Heart right ventricle (tissue), 16 donors: ENCODE measurements at regions not wholly inside any gene's neighbourhood (a gene's known extent, or its start where the extent isn't known, plus 50 kb on each side); places are given as distances from the start of the nearest gene placed in this dataset.

Experiments used
- ATAC-seq, 8 donors: fragments of 200-7000 bp; cut with Tn5 transposase; one replicate each; pipeline ENCODE4 v1.9.1; 2020; ENCODE audit warnings: mild to moderate bottlenecking in 8 of 8, moderate library complexity in 8 of 8, moderate number of reproducible peaks in 1 of 8
- DNase-seq, 2 donors: peaks; one replicate each; pipeline ENCODE4 v3.0.0-alpha.2; 2020
- H3K27ac ChIP-seq, 10 donors: fragments of 200-600 bp; sonication (generic) in 2 of 10; one replicate each; pipeline versions ENCODE4 v1.5.0 to v1.8.0; 2020 to 2022; ENCODE audit warnings: mild to moderate bottlenecking in 3 of 10
- H3K27me3 ChIP-seq, 7 donors: fragments of 200-600 bp; one replicate each; pipeline ENCODE4 v1.8.0; 2021 to 2022; ENCODE audit warnings: mild to moderate bottlenecking in 2 of 7
- H3K36me3 ChIP-seq, 9 donors: fragments of 200-600 bp; sonication (generic) in 1 of 9; one replicate each; pipeline versions ENCODE4 v1.5.0 to v1.8.0; 2020 to 2022; ENCODE audit warnings: mild to moderate bottlenecking in 2 of 9
- H3K4me1 ChIP-seq, 9 donors: fragments of 200-600 bp; sonication (generic) in 1 of 9; one replicate each; pipeline versions ENCODE4 v1.5.0 to v1.8.0; 2020 to 2022; ENCODE audit warnings: mild to moderate bottlenecking in 4 of 9
- H3K4me3 ChIP-seq, 10 donors: fragments of 200-600 bp; sonication (generic) in 2 of 10; one replicate each; pipeline versions ENCODE4 v1.5.0 to v1.8.0; 2020 to 2022; ENCODE audit warnings: mild to moderate bottlenecking in 7 of 10, moderate library complexity in 2 of 10
- H3K9me3 ChIP-seq, 11 donors: fragments of 200-600 bp in 10 of 11; sonication (generic) in 2 of 11; one replicate each; pipeline versions ENCODE4 v1.5.0 to v1.8.0; 2013 to 2022; ENCODE audit warnings: mild to moderate bottlenecking in 2 of 11, control low read depth in 1 of 11, moderate library complexity in 1 of 11
- WGBS, 2 donors: extraction: QIAGEN DNeasy Blood & Tissue Kit; methylation state at CpG; one replicate each; pipeline ENCODE4 v1.1.7; 2013; ENCODE audit warnings: inconsistent platforms in 1 of 2; 5-methylcytosine and 5-hydroxymethylcytosine counted together
- intact Hi-C, 10 donors: fragments of 100-400 bp; cut with DNase I; formaldehyde crosslinking; loops; one replicate each; pipeline versions ENCODE4 v1.11.1 to v1.14.2; 2022
- TF ChIP-seq, protein P1 (sequence below), 9 donors: fragments of 200-600 bp; sonication (generic) in 2 of 9; IDR thresholded peaks; one replicate each; pipeline versions ENCODE4 v1.5.0 to v1.8.0; 2021 to 2022; ENCODE audit warnings: antibody characterized with exemption in 9 of 9, mild to moderate bottlenecking in 5 of 9, moderate library complexity in 1 of 9
- donor health status: Arrhythmogenic right ventricular cardiomyopathy.
- donor health status: ischemic (EF 13 %, LVEDD 7.1; RV severe dilation, severe dysfunction).
- donor health status: healthy with polysubstance abuse.
- donor health status: DM: no; HTN: yes; CAD: no.
- donor health status: DM: no; HTN: no; CAD: no.
- donor health status: ischemic (EF 25% LVEDD 6.9; RV normal size, moderate dysfunction).
- donor health status: ischemic (EF 25% LVEDD 5.7; RV mildly dilated, moderate dysfunction).
- donor health status: healthy.
- donor health status: DM: yes; HTN: yes; CAD: no.
- donor health status: Ischemic cardiomyopathy.
- donor health status: ischemic (EF 35%, LVEDD 5.7; RV mildly dilated, moderate dysfunction).
- donor health status: nonischemic (EF 11% LVEDD 7.7; RV severe dilation, severe dysfunction).
- donor health status: DM: yes; HTN: yes; CAD: no.
- donor health status: PGD.
- donor health status: ischemic (EF 29% LVEDD 5.4; RV normal size, mild dysfunction).
- donor health status: nonischemic (EF 23%, LVEDD 6.1; RV moderate dilation, normal function).

DNA sequence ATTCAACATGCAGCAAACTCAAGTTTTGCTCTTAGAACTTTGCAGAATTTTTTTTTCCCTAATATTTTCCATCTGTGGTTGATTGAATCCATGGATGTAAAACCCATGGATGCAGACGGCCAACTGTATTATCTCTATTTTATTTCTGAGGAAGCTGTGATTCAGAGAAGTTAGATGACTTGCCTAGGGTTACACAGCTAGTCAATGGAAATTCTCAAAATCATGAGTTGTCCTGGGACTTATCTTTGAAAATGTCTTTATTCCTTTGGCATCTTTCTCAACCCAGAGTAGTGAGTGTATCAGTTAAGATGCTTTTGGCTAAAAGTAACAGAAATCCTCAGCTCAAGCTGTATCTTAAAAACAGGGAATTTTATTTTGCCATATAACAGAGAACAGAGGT, 107.9 kb upstream of the GALNT15 start:
- 88 to 93% methylated on average over 1 of the region's 1 CpG for WGBS, 2 donors
- no peak for ATAC-seq
- Histone ChIP-seq H3K27me3 (no peaks in the 10 kb centered on the region), H3K27ac (no peak overlapping the region), H3K4me1 (peaks cover 0 to 24% (median 11%) of the 10 kb centered on the region in 9 donors), H3K36me3 (no peaks in the 10 kb centered on the region), H3K9me3 (no peaks in the 10 kb centered on the region), H3K4me3 (no peak overlapping the region)
- intact Hi-C loops = no loop called here
- DNase-seq = no peak
- TF ChIP-seq, protein P1, sequence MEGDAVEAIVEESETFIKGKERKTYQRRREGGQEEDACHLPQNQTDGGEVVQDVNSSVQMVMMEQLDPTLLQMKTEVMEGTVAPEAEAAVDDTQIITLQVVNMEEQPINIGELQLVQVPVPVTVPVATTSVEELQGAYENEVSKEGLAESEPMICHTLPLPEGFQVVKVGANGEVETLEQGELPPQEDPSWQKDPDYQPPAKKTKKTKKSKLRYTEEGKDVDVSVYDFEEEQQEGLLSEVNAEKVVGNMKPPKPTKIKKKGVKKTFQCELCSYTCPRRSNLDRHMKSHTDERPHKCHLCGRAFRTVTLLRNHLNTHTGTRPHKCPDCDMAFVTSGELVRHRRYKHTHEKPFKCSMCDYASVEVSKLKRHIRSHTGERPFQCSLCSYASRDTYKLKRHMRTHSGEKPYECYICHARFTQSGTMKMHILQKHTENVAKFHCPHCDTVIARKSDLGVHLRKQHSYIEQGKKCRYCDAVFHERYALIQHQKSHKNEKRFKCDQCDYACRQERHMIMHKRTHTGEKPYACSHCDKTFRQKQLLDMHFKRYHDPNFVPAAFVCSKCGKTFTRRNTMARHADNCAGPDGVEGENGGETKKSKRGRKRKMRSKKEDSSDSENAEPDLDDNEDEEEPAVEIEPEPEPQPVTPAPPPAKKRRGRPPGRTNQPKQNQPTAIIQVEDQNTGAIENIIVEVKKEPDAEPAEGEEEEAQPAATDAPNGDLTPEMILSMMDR (IDR thresholded peaks at IDR 0.05) = no peak

DNA sequence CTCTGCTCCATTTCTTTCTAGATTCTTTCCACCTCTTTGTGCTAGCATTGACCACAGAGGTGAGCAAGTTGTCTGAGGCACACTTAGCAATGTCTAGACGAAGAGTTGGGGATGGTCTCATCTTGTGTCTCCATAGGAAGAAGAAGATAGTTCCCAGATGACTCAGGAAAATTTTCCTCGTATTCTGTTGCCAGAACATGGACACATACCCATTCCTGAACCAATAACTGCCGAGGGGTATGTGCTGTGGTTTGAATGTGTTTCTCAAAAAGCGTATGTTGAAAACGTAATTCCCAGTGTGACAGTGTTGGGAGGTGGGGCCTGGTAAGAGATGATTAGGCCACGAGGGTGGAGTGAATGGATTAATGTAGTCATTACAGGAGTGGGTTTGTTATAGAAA, 107.5 kb upstream of the GALNT15 start:
- peaks cover 0 to 24% (median 11%) of the 10 kb centered on the region in 9 donors for H3K4me1 ChIP-seq
- DNase-seq (no peak), ATAC-seq (no peak)
- intact Hi-C loops = no loop called here
- 93 to 94% methylated on average over 6 of the region's 6 CpGs for WGBS, 2 donors
- no peaks in the 10 kb centered on the region for H3K36me3 ChIP-seq
- H3K9me3 ChIP-seq = no peaks in the 10 kb centered on the region
- H3K27me3 ChIP-seq = no peaks in the 10 kb centered on the region
- H3K4me3 ChIP-seq = no peak overlapping the region
- no peak overlapping the region for H3K27ac ChIP-seq
- TF ChIP-seq, protein P1 (IDR thresholded peaks at IDR 0.05) = no peak

DNA sequence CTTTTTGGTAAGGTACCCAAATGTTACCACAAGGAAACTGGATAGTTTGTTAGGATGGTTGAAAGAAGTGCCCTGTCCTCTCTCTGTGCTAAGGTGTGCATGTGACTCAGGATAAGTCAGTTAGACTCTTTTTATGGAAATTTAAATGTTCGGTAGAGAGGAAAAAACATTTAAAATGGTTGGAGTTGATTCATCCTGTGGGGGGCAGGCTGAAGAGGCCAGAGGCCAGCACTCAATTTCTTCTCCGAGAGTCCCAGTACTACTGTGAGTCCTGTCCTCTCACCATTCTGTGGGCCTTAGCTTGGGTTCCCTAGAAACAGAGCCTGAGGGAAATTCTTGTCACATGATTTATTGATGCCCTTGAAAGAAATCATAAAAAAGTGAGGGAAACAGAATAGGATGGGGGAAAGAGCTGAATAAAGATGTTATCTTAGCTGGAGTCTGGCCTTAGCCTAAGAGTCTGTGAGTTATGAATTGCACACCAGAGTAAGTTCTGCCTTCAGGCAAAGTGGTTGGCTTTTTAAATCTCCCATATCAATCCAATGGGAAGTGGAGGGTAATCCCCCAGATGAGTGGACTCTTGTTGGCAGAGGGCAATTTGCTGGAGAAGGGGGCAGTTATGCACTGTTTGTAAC, 106.5 kb upstream of the GALNT15 start:
- 85 to 94% methylated on average over 2 of the region's 2 CpGs for WGBS, 2 donors
- DNase-seq (no peak), ATAC-seq (no peak)
- Histone ChIP-seq H3K9me3 (no peaks in the 10 kb centered on the region), H3K4me3 (no peak overlapping the region), H3K4me1 (peaks cover 0 to 24% (median 11%) of the 10 kb centered on the region in 9 donors), H3K27ac (no peak overlapping the region), H3K27me3 (no peaks in the 10 kb centered on the region), H3K36me3 (no peaks in the 10 kb centered on the region)
- TF ChIP-seq, protein P1 (IDR thresholded peaks at IDR 0.05) = no peak
- intact Hi-C loops = no loop called here

DNA sequence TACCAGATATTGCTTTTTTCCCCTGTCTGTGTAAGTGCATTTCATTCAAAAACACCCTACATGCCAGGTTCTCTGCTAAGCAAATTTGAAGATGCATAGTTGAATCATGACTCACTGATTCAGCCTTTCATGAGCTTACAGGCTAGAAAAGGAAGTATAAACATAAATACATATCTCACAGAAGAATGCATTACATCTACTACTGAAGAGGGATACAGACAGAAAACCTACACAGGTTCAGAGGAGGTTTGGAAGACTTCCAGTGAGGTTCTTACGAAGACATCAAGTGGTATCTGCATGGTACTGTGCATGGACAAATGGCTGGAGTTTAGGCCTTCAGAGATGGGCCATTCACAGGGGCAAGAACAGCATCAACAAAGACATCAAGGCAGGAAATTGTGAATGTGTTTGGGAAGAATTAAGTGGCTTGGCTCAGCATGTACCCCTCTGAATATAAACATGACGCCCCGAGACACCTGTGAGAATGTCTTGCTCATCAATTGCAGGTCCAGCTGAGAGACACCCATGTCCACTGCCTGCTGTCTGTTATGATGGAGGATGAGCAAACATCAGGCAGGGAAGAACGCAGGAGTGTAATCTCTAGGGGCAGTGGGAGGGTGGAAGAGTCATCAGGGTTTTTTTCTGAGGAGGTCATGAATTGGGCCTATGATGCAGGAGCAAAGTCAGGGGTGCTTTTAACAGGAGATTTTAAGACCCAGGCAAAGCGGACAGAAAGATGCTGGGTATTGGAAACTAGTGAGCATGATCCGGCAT, 105.1 kb upstream of the GALNT15 start:
- DNase-seq (no peak), ATAC-seq (no peak)
- Histone ChIP-seq H3K9me3 (no peaks in the 10 kb centered on the region), H3K4me3 (no peak overlapping the region), H3K27ac (no peak overlapping the region), H3K36me3 (no peaks in the 10 kb centered on the region), H3K4me1 (peaks cover 0 to 21% (median 10%) of the 10 kb centered on the region in 9 donors), H3K27me3 (no peaks in the 10 kb centered on the region)
- TF ChIP-seq, protein P1 (IDR thresholded peaks at IDR 0.05) = no peak
- intact Hi-C loops = no loop called here
- WGBS, 2 donors = 92 to 94% methylated on average over 6 of the region's 6 CpGs
